ENCODE measurements at regions not wholly inside any gene's neighbourhood (a gene's known extent, or its start where the extent isn't known, plus 50 kb on each side); places are given as distances from the start of the nearest gene placed in this dataset.

DNA sequence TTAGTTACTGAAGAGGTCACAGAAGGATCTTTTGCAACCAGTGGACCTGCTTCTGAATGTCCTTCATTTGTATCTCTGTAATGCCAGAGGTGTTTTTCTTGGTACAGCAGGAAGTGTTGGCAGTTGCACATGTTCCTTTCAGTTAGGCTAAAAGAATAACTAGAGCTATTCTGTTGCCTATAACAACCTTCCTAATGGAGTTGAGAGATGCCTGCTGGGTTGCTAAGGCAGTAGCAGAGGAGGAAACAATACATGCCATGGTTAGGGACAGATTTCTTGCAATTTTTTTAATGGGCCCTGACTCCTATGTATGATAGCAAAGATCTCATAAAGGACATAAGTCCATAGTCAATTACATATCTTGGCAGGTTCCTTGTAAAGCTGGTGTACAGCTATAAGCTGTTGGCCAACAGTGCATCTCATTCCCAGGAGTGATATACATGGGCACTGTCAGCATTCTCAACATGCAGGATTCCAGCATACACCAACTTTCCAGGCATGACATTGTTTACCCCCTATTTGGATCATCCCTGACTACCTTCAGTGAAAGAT, 556.6 kb downstream of the CCER1 start:
- TF ChIP-seq CTCF (IDR thresholded peaks at IDR 0.05; ENCODE audit: poor library complexity, severe bottlenecking) (no peak), POLR2AphosphoS5 (IDR thresholded peaks at IDR 0.05) (peak; percentile 67), TAF1 (IDR thresholded peaks at IDR 0.05; ENCODE audit: low read depth) (no peak), RAD21 (conservative IDR thresholded peaks at IDR 0.05) (no peak), EP300 (conservative IDR thresholded peaks at IDR 0.05; ENCODE audit: poor library complexity, severe bottlenecking) (no peak)

Data from neural cell (in vitro differentiated cells).